Kidney epithelial cell (primary cell): ENCODE measurements at regions not wholly inside any gene's neighbourhood (a gene's known extent, or its start where the extent isn't known, plus 50 kb on each side); places are given as distances from the start of the nearest gene placed in this dataset.

Experiments
- DNase-seq: peaks from one replicate; pipeline ENCODE4 v3.0.0-alpha.2; 2010; ENCODE audit warnings: low read depth
- H3K27me3 ChIP-seq: 2 replicates; pipeline ENCODE4 v1.6.0; 2011; ENCODE audit warnings: low read length; ENCODE audit not compliant: control insufficient read depth, insufficient read depth
- H3K36me3 ChIP-seq: 2 replicates; pipeline ENCODE4 v1.5.1; 2011; ENCODE audit warnings: low read length; ENCODE audit not compliant: control insufficient read depth, insufficient read depth
- H3K4me3 ChIP-seq: 2 replicates; pipeline ENCODE4 v1.5.1; 2011; ENCODE audit warnings: low read depth, mild to moderate bottlenecking, control low read depth, low read length
- TF ChIP-seq, protein P1 (sequence below): IDR thresholded peaks from 2 replicates; pipeline ENCODE4 v1.5.1; 2011; ENCODE audit warnings: mild to moderate bottlenecking, moderate library complexity, low read length, control low read depth, inconsistent platforms; ENCODE audit not compliant: insufficient read depth, poor library complexity, severe bottlenecking

- no peak for DNase-seq
- H3K27me3 ChIP-seq = no peaks in the 10 kb centered on the region
- TF ChIP-seq, protein P1, sequence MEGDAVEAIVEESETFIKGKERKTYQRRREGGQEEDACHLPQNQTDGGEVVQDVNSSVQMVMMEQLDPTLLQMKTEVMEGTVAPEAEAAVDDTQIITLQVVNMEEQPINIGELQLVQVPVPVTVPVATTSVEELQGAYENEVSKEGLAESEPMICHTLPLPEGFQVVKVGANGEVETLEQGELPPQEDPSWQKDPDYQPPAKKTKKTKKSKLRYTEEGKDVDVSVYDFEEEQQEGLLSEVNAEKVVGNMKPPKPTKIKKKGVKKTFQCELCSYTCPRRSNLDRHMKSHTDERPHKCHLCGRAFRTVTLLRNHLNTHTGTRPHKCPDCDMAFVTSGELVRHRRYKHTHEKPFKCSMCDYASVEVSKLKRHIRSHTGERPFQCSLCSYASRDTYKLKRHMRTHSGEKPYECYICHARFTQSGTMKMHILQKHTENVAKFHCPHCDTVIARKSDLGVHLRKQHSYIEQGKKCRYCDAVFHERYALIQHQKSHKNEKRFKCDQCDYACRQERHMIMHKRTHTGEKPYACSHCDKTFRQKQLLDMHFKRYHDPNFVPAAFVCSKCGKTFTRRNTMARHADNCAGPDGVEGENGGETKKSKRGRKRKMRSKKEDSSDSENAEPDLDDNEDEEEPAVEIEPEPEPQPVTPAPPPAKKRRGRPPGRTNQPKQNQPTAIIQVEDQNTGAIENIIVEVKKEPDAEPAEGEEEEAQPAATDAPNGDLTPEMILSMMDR = no peak
- no peaks in the 10 kb centered on the region for H3K36me3 ChIP-seq
- H3K4me3 ChIP-seq = no peak overlapping the region
Measured at GRCh38 chr3:144402430-144402829, 430.8 kb downstream of the DIPK2A start.

DNA sequence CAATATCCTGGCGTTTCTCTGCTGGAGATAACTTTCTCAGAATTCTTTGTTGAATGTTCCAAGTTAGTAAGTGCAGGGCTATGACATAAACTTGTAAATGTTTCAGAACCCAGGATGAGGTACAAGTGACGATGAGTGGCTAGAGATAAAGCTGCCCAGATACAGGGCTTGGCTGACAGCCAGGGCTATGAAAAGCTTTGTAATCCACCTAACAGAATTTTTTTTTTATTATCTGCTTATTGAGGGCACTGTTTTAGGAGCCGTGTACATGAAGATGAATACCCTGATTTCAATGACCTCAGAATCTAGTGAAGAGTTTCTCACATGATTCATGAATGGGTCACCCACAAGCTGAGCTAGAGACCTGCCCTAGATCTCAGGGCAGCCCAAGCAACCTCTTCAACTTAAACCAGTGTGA, 431.4 kb downstream of the DIPK2A start:
- TF ChIP-seq, protein P1 = no peak
- Histone ChIP-seq H3K4me3 (no peak overlapping the region), H3K27me3 (no peaks in the 10 kb centered on the region), H3K36me3 (no peaks in the 10 kb centered on the region)
- no peak for DNase-seq

DNA sequence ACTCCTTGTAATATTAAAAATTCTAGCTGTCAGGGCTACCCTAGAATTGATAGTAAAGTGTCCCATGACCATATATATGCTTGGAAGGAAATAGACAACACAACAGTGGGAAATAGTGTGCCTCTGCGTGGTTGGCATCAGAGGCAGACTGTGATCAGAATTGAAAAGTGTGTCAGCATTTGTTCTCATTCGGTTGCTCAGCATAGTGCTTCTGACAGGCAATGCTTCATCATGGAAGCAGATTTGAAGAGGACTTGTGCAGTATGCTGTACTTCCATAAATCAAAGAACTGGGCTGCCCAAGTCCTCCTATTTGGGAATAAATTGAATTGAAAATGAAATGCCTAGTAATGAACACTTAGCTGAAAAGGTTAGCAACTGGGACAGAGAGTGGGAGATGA, 435.7 kb downstream of the DIPK2A start:
- H3K36me3 ChIP-seq = no peaks in the 10 kb centered on the region
- H3K4me3 ChIP-seq = no peak overlapping the region
- H3K27me3 ChIP-seq = no peaks in the 10 kb centered on the region
- no peak for DNase-seq
- TF ChIP-seq, protein P1 = no peak

- no peaks in the 10 kb centered on the region for H3K27me3 ChIP-seq
- H3K36me3 ChIP-seq = no peaks in the 10 kb centered on the region
- DNase-seq = no peak
- TF ChIP-seq, protein P1 = no peak
- H3K4me3 ChIP-seq = no peak overlapping the region
Measured at GRCh38 chr3:144409319-144409718, 437.7 kb downstream of the DIPK2A start.

DNA sequence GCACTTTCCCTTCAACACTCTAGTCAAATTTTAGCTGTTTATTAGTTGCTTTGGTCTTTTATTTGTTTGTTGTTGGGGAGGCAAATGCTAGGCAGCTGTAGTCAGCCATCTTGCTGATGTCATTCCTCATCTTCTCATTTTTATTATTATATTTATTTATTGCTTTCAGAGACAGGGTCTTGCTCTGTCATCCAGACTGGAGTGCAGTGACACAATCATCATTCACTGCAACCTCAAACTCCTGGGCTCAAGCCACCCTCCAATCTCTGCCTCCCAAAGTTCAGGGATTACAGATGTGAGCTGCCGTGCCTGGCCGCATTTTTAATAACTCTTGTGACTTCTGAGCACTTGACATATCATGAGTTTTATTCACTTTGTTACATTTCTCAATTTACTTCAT, 441.4 kb downstream of the DIPK2A start:
- H3K36me3 ChIP-seq = no peaks in the 10 kb centered on the region
- H3K27me3 ChIP-seq = no peaks in the 10 kb centered on the region
- no peak overlapping the region for H3K4me3 ChIP-seq
- TF ChIP-seq, protein P1 = no peak
- no peak for DNase-seq

DNA sequence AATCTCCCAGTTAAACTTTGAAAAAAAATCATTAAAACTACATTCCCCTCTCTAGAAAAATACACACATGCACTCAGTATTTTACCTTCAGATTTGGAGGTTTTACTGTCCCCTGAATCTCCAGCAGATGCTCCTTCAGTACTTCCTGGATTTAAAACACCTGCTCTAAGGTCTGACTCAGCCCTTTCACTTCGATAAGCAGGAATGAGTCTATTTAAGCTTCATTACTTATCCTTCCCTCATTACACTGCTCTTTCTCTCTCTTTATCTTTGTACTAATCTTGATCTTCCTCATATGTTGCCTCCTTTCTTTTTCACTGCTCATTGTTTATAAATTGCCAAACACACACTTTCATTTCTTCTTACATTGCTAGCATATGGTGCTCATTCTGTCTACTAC, 443.9 kb downstream of the DIPK2A start:
- TF ChIP-seq, protein P1 = no peak
- no peak for DNase-seq
- Histone ChIP-seq H3K27me3 (no peaks in the 10 kb centered on the region), H3K4me3 (no peak overlapping the region), H3K36me3 (no peaks in the 10 kb centered on the region)
